AML-193 (cell line): ENCODE measurements at regions not wholly inside any gene's neighbourhood (a gene's known extent, or its start where the extent isn't known, plus 50 kb on each side); places are given as distances from the start of the nearest gene placed in this dataset.
"Not testable (repeated sequence)": the region's sequence is repeated elsewhere in the genome, so short reads cannot be mapped to it uniquely, and the experiment has no call there.

Experiments
- DNase-seq, 2 experiments: peaks; one replicate each; lab custom pipeline; 2025; lab: John Stamatoyannopoulos, UW

DNA sequence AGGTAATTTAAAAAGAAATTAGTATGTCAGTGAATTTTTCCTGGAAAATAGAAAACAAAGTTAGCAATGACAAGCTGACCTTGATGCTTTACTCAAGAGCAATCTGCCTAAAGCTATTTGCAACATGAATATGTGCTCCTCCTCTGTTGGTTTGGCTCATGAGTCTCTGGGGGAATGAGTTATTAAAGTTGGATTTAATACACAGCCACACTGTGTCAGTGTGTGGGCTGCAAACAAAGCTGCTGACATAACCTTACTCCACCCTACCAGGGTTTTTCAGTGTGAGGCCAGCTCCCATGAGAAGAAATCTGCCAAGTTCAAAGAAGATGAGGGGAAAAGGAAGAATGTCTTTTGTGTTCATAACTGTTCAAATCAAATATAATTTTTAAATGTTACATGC lies 280.5 kb downstream of the TLL1 start:
- no peak for DNase-seq

DNA sequence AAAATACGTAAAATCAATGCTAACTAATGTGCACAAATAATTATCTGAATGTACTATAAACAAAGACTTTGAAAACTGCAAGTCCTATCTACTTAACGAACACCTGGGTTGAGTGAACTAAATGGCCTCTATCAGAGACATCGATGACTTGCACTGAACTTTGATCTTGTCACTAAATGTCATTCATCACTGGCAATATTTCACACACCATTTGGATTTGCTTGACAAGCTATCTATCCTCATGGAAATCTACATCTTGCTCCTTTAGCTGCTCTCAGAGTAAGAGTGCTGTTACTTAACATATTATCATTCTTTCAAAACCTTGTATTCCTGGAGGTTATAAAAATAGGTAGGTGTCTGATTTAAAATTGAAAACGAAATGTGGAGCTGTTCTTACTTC lies 289.3 kb downstream of the TLL1 start:
- DNase-seq = no peak

DNA sequence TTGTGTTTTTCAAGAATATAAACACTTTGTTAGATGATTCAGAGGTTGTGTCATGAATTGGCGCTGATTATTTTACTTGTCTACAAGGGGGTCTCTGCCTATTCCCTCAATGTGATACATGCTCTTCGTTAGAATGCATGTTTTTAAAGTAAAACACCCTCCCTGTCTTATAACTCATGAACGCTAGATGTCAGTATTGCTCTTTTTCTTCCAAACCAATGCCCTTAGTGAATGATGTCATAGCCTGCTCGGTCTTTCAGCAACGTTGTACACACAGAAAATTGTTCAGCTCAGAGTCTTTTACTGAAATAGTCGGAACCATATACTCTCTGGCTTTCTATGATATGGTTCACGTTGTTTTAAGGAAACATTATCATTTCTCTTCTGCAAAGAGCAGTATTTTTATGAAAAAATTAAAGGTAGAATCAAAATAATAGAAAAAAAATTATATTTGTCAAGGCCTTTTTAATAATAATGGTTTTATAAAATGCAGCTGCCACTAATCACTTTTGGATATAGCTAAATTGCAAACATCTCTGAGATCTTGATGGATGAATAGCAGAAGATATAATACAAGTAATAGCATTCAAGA lies 292.9 kb downstream of the TLL1 start:
- peak; percentile 70 to 76 for DNase-seq

DNA sequence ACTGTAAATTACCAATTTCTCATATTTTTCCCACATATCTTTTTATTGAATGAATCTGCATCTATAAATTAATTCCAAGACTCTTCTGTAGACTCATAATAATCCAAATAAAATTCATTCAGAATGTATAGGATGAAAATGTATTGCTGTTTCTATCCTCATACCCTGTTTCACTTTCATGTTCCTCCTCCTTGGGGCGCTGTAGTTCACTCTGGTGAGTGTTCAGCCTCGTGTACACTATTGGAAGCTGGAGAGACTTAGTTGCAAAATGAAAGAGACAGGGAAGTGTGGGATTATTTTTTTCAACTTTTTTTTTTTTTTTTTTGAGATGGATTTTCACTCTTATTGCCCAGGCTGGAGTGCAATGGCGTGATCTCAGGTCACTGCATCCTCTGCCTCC lies 296.1 kb downstream of the TLL1 start:
- peak; percentile 2 to 4 for DNase-seq

DNA sequence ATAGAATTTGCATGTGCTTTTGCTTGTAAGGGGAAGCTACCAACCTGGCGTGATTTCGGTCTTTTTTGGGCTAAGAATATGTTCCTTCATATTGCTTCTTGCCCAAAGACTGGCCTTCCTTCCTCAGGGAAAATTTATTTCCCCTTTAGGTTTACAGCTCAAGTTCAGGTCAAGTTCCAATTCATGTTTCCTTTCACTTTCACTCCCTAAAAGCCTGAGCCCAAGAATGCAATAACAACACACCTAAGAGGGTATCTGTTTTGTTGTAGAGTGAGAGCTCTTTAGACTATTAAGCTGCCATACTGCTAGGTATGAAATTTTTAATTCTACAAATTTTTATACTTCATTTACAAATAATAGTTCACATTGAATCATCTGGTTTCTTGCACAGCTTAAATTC lies 299.6 kb downstream of the TLL1 start:
- DNase-seq = no peak

DNA sequence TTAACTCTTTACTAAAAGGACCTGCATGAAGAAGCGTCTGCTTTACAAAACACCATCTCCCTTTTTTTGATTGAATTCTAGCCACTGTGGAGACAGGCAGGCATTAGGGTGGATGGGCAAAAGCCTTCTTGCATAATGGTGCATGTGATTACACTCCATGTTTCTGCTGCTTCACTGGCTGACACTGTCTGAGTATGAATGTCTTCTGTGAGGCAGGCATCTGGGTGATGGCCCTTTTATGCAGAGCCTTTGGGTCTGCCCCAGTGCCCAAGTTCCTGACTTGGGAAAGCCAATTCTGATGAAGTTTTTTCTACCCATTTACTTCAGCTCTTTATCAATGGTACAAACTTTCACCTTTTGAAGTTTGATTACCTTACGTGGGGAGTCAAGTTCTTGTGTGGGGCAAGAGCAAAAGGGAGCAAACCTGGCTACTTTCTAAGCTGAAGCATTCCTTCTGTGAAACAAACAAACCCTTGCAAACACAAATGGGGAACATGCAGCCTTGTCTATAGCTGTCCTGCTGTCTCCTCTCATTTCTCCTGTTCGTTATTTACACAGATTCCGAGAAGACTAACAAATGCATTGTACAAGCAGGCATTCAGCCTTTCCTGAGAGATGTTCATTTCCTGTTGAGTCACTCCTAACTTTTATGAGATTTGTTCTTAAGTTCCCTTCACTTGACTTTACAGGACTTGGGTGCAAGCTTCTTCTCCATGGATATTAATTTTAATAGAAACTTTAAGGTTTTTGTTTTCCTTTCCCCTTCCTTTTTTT lies 301.9 kb downstream of the TLL1 start:
- DNase-seq = no peak

DNA sequence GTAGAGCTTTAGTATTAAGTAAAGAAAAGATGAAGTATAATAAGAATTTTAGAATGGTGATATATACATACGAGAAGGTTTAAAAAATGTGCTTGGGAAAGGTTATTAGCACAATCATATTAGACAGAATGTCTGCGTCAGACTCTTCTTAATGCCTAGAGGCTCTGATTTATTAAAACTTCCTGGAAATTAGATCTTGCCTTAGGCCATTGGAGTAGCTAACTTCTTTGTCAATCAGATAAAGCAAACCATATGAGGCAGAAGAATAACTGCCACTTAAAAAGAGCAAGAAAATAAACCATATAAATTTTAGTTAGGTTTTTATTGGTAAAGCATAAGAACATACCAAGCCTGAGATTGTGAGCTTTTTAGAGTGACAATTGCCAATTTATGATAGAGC lies 309.1 kb downstream of the TLL1 start:
- no peak for DNase-seq

DNA sequence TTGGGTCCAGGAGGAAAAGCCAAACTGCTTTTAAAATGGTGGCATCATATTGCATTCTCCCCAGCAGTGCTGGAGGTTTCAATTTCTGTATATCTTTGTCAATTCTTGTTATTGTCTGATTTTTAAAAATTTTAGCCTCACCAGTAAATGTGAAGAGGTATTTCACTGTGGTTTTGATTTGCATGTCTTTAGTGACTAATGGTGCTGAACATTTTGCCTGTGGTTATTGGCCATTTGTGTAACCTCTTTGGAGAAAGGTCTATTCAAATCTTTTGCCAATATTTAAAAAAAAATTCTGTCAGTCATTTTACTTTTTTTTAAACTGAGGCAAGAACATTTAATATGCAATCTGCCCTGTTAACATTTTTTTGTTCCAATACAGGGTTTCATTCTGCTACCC lies 322.1 kb downstream of the TLL1 start:
- DNase-seq = no peak

DNA sequence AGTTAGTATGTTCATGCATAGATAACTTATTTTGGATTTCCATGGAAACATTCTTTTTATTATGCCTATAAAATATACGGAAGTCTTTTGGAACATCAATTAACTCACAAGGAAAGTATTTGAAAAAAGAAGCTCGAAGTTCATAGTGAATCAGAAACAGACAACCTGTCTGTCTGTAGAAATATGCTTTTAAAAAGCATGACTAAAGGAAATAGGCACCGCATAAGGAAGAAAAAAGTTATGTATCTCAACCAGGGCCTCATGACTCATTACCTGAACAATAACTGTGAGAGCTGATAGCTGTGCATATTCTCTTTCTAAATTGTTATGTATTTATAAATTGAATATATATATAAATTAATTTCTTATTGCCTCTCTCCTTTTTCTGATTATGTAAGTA lies 324.1 kb downstream of the TLL1 start:
- no peak for DNase-seq

DNA sequence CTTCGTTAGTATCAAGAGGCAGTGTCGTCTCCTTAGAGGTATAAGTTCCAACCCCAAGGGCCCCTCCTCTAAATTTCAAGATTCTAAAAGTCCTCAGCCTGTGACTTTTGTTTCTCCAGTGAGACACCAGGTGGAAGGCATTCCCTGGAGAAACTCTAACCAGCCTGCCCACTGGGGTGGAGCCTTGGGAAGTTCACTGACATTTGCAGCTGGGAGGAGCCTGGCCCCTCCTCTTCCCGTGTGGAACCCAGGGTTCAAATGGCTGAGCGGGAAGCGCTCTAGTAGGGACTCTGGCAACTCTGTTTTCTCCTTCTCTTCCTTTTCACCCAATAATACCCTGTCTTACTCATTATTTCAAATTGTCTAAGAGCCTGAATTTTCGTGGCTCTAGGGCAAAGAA lies 325.0 kb downstream of the TLL1 start:
- DNase-seq = no peak

DNA sequence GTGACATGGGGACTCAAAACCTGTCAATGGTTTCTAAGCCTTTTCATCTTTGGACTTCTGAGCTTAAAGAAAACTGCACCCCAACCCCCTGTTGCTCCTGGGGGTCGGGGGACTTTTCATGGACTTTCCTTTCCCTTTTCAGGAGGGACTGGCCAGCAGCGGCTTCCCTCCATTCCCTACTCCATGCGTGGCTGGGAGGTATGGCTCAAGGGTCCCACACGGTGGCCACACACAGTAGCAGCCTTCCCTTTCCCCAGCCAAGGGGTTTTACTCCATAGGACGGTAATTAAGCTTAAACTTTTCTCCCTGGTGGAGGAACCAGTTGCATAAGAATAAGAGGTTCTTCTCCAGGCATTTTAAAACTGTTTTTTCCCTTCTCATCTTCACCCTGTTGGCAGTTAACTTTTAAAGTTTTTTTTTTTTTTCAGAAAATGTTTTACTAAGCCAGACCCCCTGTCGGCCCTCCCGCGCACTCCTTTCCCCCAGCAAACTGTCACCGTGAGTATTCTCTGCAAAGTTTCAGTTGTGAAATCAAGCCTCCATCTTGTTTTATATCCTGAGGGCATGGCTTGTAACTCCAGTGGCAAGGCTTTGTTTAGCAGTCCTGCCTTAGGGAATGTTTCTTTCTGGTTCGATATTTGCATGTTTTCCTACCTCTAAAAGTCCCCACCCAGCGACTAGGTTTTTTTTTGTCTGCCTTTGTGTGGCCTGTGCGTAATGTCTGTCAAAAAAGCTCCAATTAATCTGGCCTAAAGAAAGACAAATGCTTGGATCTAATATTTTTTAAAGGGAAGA lies 325.7 kb downstream of the TLL1 start:
- DNase-seq = no peak

DNA sequence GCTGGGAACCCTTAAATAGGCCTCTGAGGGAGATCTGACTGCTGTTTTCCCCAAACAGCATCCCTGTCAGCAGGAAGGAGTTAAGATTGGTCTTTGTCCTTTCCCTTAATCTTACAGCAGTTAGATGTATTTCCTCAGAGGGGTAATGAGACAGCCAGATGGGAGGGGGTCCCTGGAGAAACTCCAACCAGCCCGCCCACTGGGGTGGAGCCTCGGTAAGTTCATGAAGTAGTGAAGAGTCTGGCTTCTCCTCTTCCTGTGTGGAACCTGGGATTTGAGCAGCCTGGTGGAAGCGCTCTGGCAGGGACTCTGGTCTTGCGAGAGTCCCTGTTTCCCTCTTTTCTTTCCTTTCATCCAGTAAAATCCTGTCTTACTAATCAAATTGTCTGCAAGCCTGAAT lies 330.0 kb downstream of the TLL1 start:
- no peak for DNase-seq

DNA sequence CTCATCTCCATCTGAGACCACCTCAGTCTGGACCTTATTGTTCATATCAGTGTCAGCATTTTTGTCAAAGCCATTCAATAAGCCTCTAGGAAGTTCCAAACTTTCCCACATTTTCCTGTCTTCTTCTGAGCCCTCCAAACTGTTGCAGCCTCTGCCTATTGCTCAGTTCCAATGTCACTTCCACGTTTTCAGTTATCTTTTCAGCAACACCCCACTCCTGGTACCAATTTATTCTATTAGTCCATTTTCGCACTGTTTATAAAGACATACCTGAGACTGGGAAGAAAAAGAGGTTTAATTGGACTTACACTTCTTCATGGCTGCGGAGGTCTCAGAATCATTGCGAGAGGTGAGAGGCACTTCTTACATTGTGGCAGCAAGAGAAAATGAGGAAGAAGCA lies 339.3 kb downstream of the TLL1 start:
- DNase-seq = not testable (repeated sequence)

DNA sequence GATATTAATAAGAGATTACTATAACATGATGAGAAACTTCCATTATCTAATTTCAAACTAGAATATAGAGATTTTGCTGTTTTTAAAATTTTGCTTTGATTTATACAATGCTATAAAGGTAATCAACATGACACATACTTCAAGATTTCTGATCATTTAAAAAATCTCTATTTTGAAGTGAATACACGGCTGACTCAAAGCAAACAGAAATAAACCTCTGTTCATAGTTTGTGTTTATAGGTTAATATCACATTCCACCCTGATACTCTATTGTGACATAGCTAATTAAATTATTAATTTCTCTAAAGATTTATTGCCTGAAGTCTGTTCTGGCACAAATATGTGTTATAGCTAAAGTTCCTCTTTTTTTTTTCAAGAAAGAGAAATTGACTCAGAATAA lies 349.2 kb downstream of the TLL1 start:
- no peak for DNase-seq

DNA sequence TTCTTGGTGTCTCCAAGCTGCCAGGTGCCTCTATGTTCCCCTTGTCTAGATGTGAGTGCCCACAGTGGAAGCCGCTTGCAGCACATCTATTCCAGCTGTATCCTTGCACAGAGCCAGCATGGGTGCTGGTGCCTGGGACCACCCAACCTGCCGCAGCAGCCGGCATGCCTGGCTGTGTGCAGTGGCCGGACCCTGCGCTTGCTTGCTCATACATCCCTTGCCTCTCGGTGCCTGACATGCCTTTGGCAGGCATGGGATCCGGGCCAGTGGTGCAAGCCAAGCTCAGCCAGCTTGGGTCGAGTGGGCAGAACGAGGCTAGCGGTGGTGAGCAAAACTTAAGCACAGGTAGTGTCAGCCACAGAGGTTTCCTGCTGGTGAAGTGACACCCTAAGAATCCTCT lies 355.1 kb downstream of the TLL1 start:
- no peak for DNase-seq

DNA sequence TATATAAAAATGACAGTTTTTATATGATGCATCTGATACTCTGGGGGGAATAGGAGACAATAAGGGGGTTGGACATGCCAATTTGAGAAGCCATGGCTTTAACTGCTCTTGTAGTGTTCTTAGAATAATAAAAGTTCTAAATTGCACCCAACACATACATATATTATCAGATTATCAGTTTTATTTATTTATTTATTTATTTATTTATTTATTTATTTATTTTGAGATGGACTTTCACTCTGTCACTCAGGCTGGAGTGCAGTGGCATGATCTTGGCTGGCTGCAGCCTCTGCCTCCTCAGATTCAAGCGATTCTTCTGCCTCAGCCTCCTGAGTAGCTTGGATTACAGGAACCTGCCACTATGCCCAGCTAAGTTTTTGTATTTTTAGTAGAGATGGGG lies 356.8 kb downstream of the TLL1 start:
- no peak for DNase-seq

DNA sequence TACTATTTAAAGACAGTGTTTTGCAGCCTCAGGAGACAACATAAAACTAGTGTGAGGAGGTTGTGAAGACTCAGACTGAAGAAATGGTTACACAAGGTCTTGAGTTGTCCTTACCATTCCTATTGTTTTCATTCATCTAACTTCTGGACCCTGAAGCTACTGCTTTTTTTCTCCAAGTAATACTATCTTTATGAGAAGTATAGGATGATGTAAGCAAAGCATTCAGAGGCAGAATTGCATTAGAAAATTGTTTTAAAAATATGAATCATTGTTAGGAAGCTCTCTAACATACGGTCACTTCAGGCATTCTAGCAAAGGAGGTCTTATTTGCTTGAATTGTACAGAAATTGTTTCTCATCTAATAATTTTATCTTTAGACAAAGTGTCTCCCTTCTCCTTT lies 357.8 kb downstream of the TLL1 start:
- DNase-seq = no peak

DNA sequence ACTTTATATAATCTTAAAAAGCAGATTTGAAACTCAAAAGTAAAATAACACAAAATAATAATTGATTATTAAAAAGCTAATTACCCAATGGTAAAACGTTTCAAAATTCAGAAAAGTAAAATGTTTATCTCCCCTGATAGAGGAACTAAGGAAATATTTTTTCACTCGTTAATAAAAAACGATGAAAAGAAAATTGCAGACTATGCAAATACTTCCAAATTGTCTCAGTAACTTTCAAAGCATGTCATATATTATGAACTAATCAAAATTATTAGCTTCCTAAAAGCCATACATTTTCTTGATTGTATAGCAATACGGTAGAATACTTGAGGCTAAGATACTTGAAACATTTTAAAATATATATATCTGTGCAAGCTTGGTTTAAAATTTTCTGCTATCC lies 366.3 kb downstream of the TLL1 start:
- DNase-seq = no peak

DNA sequence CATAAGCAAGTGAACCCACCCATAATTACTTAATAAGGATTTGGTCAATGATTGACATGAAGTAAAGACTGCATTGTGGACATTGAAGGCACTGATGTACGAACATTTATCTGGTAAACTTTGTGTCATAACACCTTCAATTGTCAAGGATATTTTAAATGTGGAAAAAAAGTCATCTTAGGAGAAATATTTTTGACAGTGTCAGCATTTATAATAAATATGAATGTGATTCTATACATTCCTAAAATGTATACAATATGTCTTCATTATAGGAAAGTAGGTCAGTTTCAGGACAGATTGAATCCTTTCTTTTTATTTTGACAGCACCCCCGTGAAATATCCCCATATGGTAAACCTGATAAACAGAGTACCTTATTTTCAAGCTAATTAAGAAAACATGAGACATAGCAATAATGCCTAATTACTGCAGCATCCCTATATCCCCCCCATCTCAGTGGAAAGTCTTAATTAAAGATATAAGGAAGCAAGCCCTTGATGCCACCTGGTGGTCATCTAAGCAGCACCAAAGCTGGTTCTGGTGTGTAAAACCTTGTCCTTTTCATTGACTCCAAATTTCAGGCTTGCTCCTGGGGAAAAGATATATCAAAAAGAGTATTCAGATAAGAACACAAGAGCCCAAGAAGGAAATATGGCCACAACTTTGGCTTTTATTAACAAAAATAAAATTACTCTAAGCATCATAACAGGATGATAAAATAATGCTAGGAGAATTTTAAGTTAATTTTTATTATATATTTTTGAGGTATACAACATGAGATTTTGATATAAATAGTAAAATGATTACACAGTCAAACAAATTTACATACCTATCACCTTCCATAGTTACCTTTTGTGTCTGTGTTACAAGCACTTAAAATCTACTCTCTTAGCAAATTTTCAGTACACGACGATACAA lies 379.7 kb downstream of the TLL1 start:
- DNase-seq = peak; percentile 10

DNA sequence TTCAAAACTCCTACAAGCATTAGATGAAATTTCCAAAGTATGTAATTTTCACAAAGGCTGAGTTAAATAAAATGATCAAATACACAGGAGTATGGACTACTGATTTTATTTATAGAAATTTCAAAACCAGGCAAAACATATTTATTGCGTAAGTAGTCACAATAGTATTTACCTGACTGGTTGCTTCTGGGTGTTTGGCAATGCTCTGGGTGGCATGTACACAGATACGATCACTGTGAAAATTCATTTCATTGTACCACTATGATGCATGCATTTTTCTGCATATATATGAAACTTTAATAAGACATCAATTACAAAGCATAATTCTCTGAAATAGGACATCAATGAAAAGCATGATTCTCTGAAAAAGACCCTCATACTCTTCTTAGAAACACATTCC lies 384.2 kb downstream of the TLL1 start:
- no peak for DNase-seq

DNA sequence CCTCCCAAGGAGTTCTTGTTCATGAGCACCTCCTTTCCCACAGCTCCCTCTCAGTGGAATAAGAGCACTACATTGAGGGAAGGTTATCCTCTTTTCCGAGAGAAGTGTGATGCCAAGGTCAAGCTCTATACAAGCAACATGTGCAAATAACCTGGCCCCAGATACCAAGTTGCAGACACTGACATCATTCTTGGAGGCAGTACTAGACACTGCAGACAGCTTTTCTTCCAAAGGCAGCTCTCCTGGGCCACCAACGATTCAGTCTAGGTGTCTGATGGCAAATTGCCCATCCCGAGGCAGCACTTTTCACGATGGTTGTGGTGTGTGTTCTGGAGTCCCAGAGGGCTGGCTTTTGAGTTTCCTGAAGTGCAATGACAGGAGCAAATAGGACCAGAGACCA lies 384.9 kb downstream of the TLL1 start:
- DNase-seq = no peak

DNA sequence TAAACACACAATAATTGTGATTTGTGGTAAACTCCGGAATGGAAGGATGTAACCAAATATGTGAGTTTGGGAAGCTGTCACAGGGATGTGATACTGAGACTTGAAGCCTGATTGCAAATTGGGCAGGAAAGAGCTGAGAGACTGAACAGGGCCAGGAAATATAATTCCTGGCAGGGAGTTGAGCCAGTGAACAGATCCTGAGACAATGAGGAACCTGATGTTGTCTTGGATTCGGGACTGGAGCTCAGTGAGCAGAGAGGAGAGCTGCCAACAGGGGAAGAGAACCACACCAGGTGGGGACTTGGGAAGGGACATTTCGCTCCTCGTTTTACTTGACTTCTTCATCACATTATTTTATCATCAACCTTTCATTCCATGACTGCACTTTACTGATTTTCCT lies 386.0 kb downstream of the TLL1 start:
- DNase-seq = no peak
